Gastrocnemius medialis (tissue), 4 donors: ENCODE measurements at regions not wholly inside any gene's neighbourhood (a gene's known extent, or its start where the extent isn't known, plus 50 kb on each side); places are given as distances from the start of the nearest gene placed in this dataset.

Experiments used
- POLR2A ChIP-seq, 2 donors: fragments of 450-650 bp; IDR thresholded peaks; one replicate each; pipeline ENCODE4 v1.6.1; 2017; ENCODE audit warnings: antibody characterized with exemption in 2 of 2, mild to moderate bottlenecking in 2 of 2, moderate library complexity in 2 of 2
- TF ChIP-seq, protein P1 (sequence below), 5 experiments: fragments of 450-650 bp in 3 of 5; fragments of 200-600 bp in 2 of 5; sonication (generic) in 2 of 5; IDR thresholded peaks in 4 of 5; conservative IDR thresholded peaks in 1 of 5; 1 replicate in 4 of 5; 2 replicates in 1 of 5; pipeline ENCODE4 v1.5.1; 2016 to 2019; ENCODE audit warnings: antibody characterized with exemption in 5 of 5, mild to moderate bottlenecking in 3 of 5, moderate library complexity in 3 of 5

- TF ChIP-seq, protein P1, sequence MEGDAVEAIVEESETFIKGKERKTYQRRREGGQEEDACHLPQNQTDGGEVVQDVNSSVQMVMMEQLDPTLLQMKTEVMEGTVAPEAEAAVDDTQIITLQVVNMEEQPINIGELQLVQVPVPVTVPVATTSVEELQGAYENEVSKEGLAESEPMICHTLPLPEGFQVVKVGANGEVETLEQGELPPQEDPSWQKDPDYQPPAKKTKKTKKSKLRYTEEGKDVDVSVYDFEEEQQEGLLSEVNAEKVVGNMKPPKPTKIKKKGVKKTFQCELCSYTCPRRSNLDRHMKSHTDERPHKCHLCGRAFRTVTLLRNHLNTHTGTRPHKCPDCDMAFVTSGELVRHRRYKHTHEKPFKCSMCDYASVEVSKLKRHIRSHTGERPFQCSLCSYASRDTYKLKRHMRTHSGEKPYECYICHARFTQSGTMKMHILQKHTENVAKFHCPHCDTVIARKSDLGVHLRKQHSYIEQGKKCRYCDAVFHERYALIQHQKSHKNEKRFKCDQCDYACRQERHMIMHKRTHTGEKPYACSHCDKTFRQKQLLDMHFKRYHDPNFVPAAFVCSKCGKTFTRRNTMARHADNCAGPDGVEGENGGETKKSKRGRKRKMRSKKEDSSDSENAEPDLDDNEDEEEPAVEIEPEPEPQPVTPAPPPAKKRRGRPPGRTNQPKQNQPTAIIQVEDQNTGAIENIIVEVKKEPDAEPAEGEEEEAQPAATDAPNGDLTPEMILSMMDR (IDR thresholded peaks at IDR 0.05 in 4 of 5, conservative IDR thresholded peaks at IDR 0.05 in 1 of 5) = no peak
- no peak for TF ChIP-seq POLR2A (IDR thresholded peaks at IDR 0.05)
Observed at GRCh38 chr18:1253827-1254226, 349.2 kb downstream of the ADCYAP1 start.
